ENCODE measurements at regions not wholly inside any gene's neighbourhood (a gene's known extent, or its start where the extent isn't known, plus 50 kb on each side); places are given as distances from the start of the nearest gene placed in this dataset.

DNA sequence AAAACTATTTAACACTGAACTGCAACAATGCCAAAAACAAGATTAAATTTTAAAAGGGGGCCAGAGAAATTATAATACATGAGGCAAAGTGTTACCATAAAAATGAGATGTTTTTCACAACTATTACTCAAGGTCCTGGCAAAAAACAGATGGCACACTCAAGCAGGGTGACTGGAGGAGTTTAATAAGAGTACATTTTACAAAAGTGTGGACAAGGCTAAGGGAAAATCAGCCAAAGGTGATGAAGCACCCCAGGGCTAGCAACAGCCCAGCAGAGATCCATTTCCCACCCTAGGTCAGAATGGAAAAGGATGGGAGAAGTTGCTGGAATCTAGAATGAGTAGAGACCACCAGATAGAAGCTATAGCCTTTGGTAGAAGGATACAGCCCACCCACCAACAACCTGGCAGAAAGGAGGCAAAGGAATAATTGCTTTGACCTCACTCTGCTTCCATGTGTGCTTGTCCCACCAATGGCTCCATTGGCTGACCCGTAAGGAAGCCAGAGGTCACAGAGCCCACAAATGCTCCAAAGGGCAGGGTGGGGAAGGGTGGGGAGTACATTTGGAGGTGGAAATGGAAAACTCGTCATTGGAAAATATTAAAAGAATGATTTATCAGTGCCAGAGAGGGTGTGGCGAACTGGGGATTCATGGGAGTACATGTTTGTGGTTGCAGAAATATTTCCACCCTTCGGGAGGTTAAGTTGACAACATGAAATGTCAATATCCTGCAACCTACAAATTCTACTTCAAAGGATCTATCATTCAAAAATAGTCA lies 161.0 kb upstream of the UBE2E2 start:
- no peak for DNase-seq (ENCODE audit: extremely low read depth, insufficient read length)
- H3K36me3 ChIP-seq (ENCODE audit: control insufficient read depth, insufficient read depth, low read length): no peaks in the 10 kb centered on the region
- TF ChIP-seq, protein P1, sequence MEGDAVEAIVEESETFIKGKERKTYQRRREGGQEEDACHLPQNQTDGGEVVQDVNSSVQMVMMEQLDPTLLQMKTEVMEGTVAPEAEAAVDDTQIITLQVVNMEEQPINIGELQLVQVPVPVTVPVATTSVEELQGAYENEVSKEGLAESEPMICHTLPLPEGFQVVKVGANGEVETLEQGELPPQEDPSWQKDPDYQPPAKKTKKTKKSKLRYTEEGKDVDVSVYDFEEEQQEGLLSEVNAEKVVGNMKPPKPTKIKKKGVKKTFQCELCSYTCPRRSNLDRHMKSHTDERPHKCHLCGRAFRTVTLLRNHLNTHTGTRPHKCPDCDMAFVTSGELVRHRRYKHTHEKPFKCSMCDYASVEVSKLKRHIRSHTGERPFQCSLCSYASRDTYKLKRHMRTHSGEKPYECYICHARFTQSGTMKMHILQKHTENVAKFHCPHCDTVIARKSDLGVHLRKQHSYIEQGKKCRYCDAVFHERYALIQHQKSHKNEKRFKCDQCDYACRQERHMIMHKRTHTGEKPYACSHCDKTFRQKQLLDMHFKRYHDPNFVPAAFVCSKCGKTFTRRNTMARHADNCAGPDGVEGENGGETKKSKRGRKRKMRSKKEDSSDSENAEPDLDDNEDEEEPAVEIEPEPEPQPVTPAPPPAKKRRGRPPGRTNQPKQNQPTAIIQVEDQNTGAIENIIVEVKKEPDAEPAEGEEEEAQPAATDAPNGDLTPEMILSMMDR (IDR thresholded peaks at IDR 0.05; ENCODE audit: insufficient read depth, low read length, poor library complexity, severe bottlenecking): no peak
- H3K4me3 ChIP-seq (replicated peaks; ENCODE audit: low read depth, low read length): no peak overlapping the region
- no peaks in the 10 kb centered on the region for H3K27me3 ChIP-seq (replicated peaks; ENCODE audit: control insufficient read depth, insufficient read depth, low read length)

DNA sequence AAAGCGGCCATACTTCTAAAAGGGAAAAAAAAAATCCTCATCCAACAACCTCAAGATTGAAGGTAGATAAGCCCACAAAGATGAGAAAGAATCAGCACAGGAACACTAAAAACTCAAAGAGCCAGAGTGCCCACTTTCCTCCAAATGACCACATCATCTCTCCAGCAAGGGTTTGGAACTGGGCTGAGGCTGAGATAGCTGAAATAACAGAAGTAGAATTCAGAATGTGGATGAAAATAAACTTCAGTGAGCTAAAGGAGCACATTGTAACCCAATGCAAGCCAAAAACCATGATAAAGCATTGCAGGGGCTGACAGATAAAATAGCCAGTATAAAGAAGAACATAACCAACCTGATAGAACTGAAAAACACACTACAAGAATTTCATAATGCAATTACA lies 158.7 kb upstream of the UBE2E2 start:
- DNase-seq (ENCODE audit: extremely low read depth, insufficient read length): no peak
- TF ChIP-seq, protein P1 (IDR thresholded peaks at IDR 0.05; ENCODE audit: insufficient read depth, low read length, poor library complexity, severe bottlenecking): no peak
- Histone ChIP-seq H3K27me3 (replicated peaks; ENCODE audit: control insufficient read depth, insufficient read depth, low read length) (no peaks in the 10 kb centered on the region), H3K36me3 (ENCODE audit: control insufficient read depth, insufficient read depth, low read length) (no peaks in the 10 kb centered on the region), H3K4me3 (replicated peaks; ENCODE audit: low read depth, low read length) (no peak overlapping the region)

- no peaks in the 10 kb centered on the region for H3K36me3 ChIP-seq (ENCODE audit: control insufficient read depth, insufficient read depth, low read length)
- no peaks in the 10 kb centered on the region for H3K27me3 ChIP-seq (replicated peaks; ENCODE audit: control insufficient read depth, insufficient read depth, low read length)
- H3K4me3 ChIP-seq (replicated peaks; ENCODE audit: low read depth, low read length): no peak overlapping the region
- TF ChIP-seq, protein P1 (IDR thresholded peaks at IDR 0.05; ENCODE audit: insufficient read depth, low read length, poor library complexity, severe bottlenecking): no peak
- DNase-seq (ENCODE audit: extremely low read depth, insufficient read length): no peak
These were observed 156.6 kb upstream of the UBE2E2 start for GRCh38 chr3:23046536-23046935.

DNA sequence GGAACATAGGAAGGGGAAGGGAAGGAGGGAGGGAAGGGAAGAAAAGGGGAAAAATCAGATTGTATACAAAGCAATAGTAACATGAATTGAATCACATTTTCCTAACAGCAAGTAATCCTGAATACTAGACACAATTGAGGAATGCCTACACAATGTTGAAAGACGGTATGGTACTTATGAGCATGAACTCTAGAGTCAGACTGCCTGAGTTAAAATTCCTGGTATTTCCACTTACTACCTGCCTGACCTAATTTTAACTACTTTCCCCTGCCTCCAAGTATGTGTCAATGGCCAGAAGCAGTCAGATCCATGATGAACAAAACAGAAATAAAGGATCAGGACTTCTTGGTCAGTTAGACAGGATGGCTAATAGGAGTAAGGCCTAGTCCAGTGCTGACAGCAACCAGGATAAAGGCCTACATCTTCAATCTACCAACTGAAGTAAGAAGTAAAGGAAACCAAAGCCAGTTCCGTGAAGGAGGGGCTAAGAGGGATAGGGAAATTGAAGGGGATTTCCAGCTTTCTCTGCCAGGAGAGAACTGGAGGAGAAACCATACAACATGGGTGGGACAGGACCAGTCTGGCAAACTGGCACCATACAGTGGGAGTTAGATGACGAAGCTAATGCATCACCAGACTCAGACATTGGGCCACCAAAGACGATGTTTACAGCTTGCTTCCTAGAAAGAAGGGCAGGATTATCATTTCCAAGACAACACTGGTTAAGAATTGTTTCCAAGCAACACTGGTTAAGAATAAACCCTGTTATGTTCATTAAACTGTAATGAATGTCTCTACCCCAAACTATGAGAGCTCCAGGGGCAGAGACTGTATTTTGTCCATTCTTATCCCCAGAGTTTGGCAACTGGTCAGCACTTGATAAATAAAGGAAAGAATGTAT lies 151.6 kb upstream of the UBE2E2 start:
- TF ChIP-seq, protein P1 (IDR thresholded peaks at IDR 0.05; ENCODE audit: insufficient read depth, low read length, poor library complexity, severe bottlenecking): no peak
- H3K27me3 ChIP-seq (replicated peaks; ENCODE audit: control insufficient read depth, insufficient read depth, low read length): no peaks in the 10 kb centered on the region
- H3K36me3 ChIP-seq (ENCODE audit: control insufficient read depth, insufficient read depth, low read length): no peaks in the 10 kb centered on the region
- no peak overlapping the region for H3K4me3 ChIP-seq (replicated peaks; ENCODE audit: low read depth, low read length)
- no peak for DNase-seq (ENCODE audit: extremely low read depth, insufficient read length)

GRCh38 chr3:23052208-23052607 lies 150.9 kb upstream of the UBE2E2 start:
- H3K4me3 ChIP-seq (replicated peaks; ENCODE audit: low read depth, low read length): no peak overlapping the region
- H3K36me3 ChIP-seq (ENCODE audit: control insufficient read depth, insufficient read depth, low read length): no peaks in the 10 kb centered on the region
- no peaks in the 10 kb centered on the region for H3K27me3 ChIP-seq (replicated peaks; ENCODE audit: control insufficient read depth, insufficient read depth, low read length)
- TF ChIP-seq, protein P1 (IDR thresholded peaks at IDR 0.05; ENCODE audit: insufficient read depth, low read length, poor library complexity, severe bottlenecking): no peak
- no peak for DNase-seq (ENCODE audit: extremely low read depth, insufficient read length)
